HepG2 (cell line): ENCODE measurements at regions not wholly inside any gene's neighbourhood (a gene's known extent, or its start where the extent isn't known, plus 50 kb on each side); places are given as distances from the start of the nearest gene placed in this dataset.

Source experiments
- BRCA1 ChIP-seq: sonication (generic); formaldehyde crosslinking; IDR thresholded peaks from 2 replicates; pipeline ENCODE4 v1.4.0; 2020; ENCODE audit warnings: missing genetic modification reagents
- FOXM1 ChIP-seq: sonication (generic); formaldehyde crosslinking; IDR thresholded peaks from 2 replicates; pipeline ENCODE4 v1.5.0; 2020; ENCODE audit warnings: missing genetic modification reagents
- KDM2A ChIP-seq: sonication (generic); formaldehyde crosslinking; IDR thresholded peaks from 2 replicates; pipeline ENCODE4 v1.4.0; 2020; ENCODE audit warnings: low read depth, missing genetic modification reagents, borderline replicate concordance
- MYC ChIP-seq: sonication (generic); formaldehyde crosslinking; IDR thresholded peaks from 2 replicates; pipeline ENCODE4 v1.9.0; 2021; ENCODE audit warnings: missing genetic modification reagents, borderline replicate concordance
- NFE2L1 ChIP-seq: sonication (generic); formaldehyde crosslinking; IDR thresholded peaks from 2 replicates; pipeline ENCODE4 v1.4.0; 2020; ENCODE audit warnings: missing genetic modification reagents, mild to moderate bottlenecking, borderline replicate concordance
- NPAS2 ChIP-seq: sonication (generic); formaldehyde crosslinking; IDR thresholded peaks from 2 replicates; pipeline ENCODE4 v1.8.0; 2022; ENCODE audit warnings: mild to moderate bottlenecking, missing genetic modification reagents, borderline replicate concordance
- REL ChIP-seq: sonication (generic); formaldehyde crosslinking; conservative IDR thresholded peaks from 2 replicates; pipeline ENCODE4 v1.8.0; 2022; ENCODE audit warnings: mild to moderate bottlenecking, missing genetic modification reagents, moderate library complexity
- REXO4 ChIP-seq: sonication (generic); formaldehyde crosslinking; IDR thresholded peaks from 2 replicates; pipeline ENCODE4 v1.8.0; 2022; ENCODE audit warnings: missing genetic modification reagents, mild to moderate bottlenecking, borderline replicate concordance
- SP2 ChIP-seq: sonication (generic); formaldehyde crosslinking; IDR thresholded peaks from 2 replicates; pipeline ENCODE4 v1.5.1; 2020; ENCODE audit warnings: mild to moderate bottlenecking, missing genetic modification reagents
- THRA ChIP-seq: sonication (generic); formaldehyde crosslinking; IDR thresholded peaks from 2 replicates; pipeline ENCODE4 v1.4.0; 2020; ENCODE audit warnings: missing genetic modification reagents, borderline replicate concordance
- ZNF296 ChIP-seq: sonication (generic); formaldehyde crosslinking; conservative IDR thresholded peaks from 2 replicates; pipeline ENCODE4 v1.5.0; 2020; ENCODE audit warnings: mild to moderate bottlenecking, missing genetic modification reagents
- ZNF432 ChIP-seq: sonication (generic); formaldehyde crosslinking; IDR thresholded peaks from 2 replicates; pipeline ENCODE4 v1.5.0; 2020; ENCODE audit warnings: missing genetic modification reagents, mild to moderate bottlenecking, borderline replicate concordance
- ZNF761 ChIP-seq: sonication (generic); formaldehyde crosslinking; conservative IDR thresholded peaks from 2 replicates; pipeline ENCODE4 v1.4.0; 2020; ENCODE audit warnings: mild to moderate bottlenecking, missing genetic modification reagents
- ZNF780A ChIP-seq: sonication (generic); formaldehyde crosslinking; IDR thresholded peaks from 2 replicates; pipeline ENCODE4 v1.8.0; 2022; ENCODE audit warnings: mild to moderate bottlenecking, missing genetic modification reagents, moderate library complexity

- no peak for TF ChIP-seq NFE2L1 (CRISPR knock-in tag)
- TF ChIP-seq NPAS2 (CRISPR knock-in tag): no peak
- TF ChIP-seq ZNF296: no peak
- TF ChIP-seq REXO4 (CRISPR knock-in tag): no peak
- no peak for TF ChIP-seq ZNF432 (CRISPR knock-in tag)
- TF ChIP-seq FOXM1: no peak
- no peak for TF ChIP-seq REL (CRISPR knock-in tag)
- TF ChIP-seq SP2 (CRISPR knock-in tag): no peak
- no peak for TF ChIP-seq KDM2A (CRISPR knock-in tag)
- TF ChIP-seq THRA (CRISPR knock-in tag): no peak
- no peak for TF ChIP-seq MYC (CRISPR knock-in tag)
- TF ChIP-seq BRCA1 (CRISPR knock-in tag): no peak
- TF ChIP-seq ZNF780A (CRISPR knock-in tag): no peak
- no peak for TF ChIP-seq ZNF761
Observed at GRCh38 chrX:68897118-68897945, 68.5 kb downstream of the EFNB1 start.
